ENCODE measurements at regions not wholly inside any gene's neighbourhood (a gene's known extent, or its start where the extent isn't known, plus 50 kb on each side); places are given as distances from the start of the nearest gene placed in this dataset.
A peak's percentile ranks its signal among the peaks of the same experiment; 100 is the strongest.
"Not testable (repeated sequence)": the region's sequence is repeated elsewhere in the genome, so short reads cannot be mapped to it uniquely, and the experiment has no call there.

DNA sequence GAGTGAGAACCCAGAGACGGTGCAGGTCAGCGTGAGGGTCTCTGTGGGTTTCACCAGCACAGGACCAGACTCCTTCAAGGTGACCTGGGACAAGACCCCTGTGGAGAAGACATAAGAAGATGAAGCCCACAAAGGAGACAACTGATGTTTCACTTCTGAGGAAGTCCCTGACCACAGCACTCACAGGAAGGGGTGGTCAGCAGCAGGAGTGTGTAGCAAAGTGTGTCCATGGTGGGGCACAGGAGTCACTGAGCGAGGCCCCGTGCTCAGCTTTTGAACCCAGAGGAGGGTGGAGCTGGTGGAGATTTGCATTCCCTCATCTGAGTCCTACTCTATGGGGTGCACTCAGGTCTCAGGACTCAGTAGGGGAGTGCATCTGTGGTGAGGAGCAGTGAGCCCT lies 775.2 kb downstream of the TMEM121 start:
- H4K20me1 ChIP-seq (ENCODE audit: control insufficient read depth, insufficient read depth, low read length, poor library complexity, severe bottlenecking); H3K27me3 Mint-ChIP-seq; H3K9ac ChIP-seq (ENCODE audit: low read length); H3K4me3 Mint-ChIP-seq; H3K79me2 ChIP-seq (ENCODE audit: control insufficient read depth, insufficient read depth, low read length); H3K4me2 ChIP-seq (replicated peaks; ENCODE audit: low read depth, low read length, poor library complexity, severe bottlenecking); H3K27ac ChIP-seq (ENCODE audit: low read length in 2 of 2); H3K27ac Mint-ChIP-seq; H3K36me3 ChIP-seq (replicated peaks in 1 of 2; ENCODE audit: control extremely low read depth in 1 of 2, control insufficient read depth in 1 of 2, extremely low read depth in 1 of 2, insufficient read depth in 2 of 2, low read length in 1 of 2); DNase-seq; H3K27me3 ChIP-seq (replicated peaks in 1 of 4; ENCODE audit: control extremely low read depth in 1 of 4, control insufficient read depth in 3 of 4, insufficient read depth in 4 of 4, low read length in 3 of 4); intact Hi-C loops (cut with micrococcal nuclease); H2AFZ ChIP-seq (ENCODE audit: insufficient read depth, low read depth, low read length, poor library complexity, severe bottlenecking); POLR2A ChIA-PET; H3K4me3 ChIP-seq (ENCODE audit: control extremely low read depth in 1 of 5, extremely low read depth in 1 of 5, insufficient read depth in 1 of 5, low read depth in 2 of 5, low read length in 4 of 5); H3K9me3 Mint-ChIP-seq (ENCODE audit: insufficient read depth); H3K9me3 ChIP-seq (ENCODE audit: control extremely low read depth in 1 of 3, control insufficient read depth in 2 of 3, insufficient read depth in 1 of 3, low read length in 2 of 3); ATAC-seq (ENCODE audit: low read depth): not testable (repeated sequence)
- H3K4me1 ChIP-seq (ENCODE audit: control insufficient read depth in 2 of 2, insufficient read depth in 2 of 2, low read length in 2 of 2) = peaks cover 20 to 21% of the 10 kb centered on the region in 2 donors
- CTCF ChIA-PET = interaction anchor here (1.3 kb wide), 1 partner anchor 23 kb away, joined by 4 read pairs; no protein-coding TSS in a partner anchor
- H3K4me1 Mint-ChIP-seq = peaks cover 38% of the 10 kb centered on the region
- WGBS (ENCODE audit: insufficient coverage) = 23% methylated on average over 2 of the region's 4 CpGs

DNA sequence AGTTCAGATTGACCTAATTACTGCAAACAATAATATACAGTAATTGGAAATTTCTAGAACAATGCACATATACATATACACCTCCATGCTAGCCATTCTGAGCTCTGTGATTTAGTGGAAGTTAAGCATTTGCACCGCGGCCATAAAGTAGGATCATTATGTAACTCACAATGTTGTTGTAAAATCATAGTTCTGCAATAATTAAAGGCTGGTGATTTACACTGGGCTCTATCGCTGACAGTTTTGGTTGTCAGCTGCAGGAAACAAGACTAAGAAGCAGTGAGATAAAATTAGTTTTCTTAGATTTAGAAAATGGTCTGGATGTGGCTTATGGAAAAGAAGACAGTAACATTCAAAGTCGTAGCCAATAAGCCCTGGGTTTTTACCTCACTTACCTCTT lies 776.3 kb downstream of the TMEM121 start:
- Histone ChIP-seq H3K4me3 (ENCODE audit: control extremely low read depth in 1 of 5, extremely low read depth in 1 of 5, insufficient read depth in 1 of 5, low read depth in 2 of 5, low read length in 4 of 5) (no peak overlapping the region), H3K4me1 (ENCODE audit: control insufficient read depth in 2 of 2, insufficient read depth in 2 of 2, low read length in 2 of 2) (peaks cover 20 to 21% of the 10 kb centered on the region in 2 donors), H3K27ac (ENCODE audit: low read length in 2 of 2) (no peak overlapping the region), H4K20me1 (ENCODE audit: control insufficient read depth, insufficient read depth, low read length, poor library complexity, severe bottlenecking) (no peaks in the 10 kb centered on the region), H3K9ac (ENCODE audit: low read length) (no peak overlapping the region), H2AFZ (ENCODE audit: insufficient read depth, low read depth, low read length, poor library complexity, severe bottlenecking) (no peak overlapping the region), H3K4me2 (replicated peaks; ENCODE audit: low read depth, low read length, poor library complexity, severe bottlenecking) (peak overlapping the region; percentile 19), H3K79me2 (ENCODE audit: control insufficient read depth, insufficient read depth, low read length) (no peaks in the 10 kb centered on the region), H3K9me3 (ENCODE audit: control extremely low read depth in 1 of 3, control insufficient read depth in 2 of 3, insufficient read depth in 1 of 3, low read length in 2 of 3) (no peaks in the 10 kb centered on the region), H3K36me3 (replicated peaks in 1 of 2; ENCODE audit: control extremely low read depth in 1 of 2, control insufficient read depth in 1 of 2, extremely low read depth in 1 of 2, insufficient read depth in 2 of 2, low read length in 1 of 2) (no peaks in the 10 kb centered on the region), H3K27me3 (replicated peaks in 1 of 4; ENCODE audit: control extremely low read depth in 1 of 4, control insufficient read depth in 3 of 4, insufficient read depth in 4 of 4, low read length in 3 of 4) (peaks cover 0 to 2% (median 0%) of the 10 kb centered on the region in 4 experiments)
- ATAC-seq (ENCODE audit: low read depth) (no peak), DNase-seq (no peak)
- POLR2A ChIA-PET = no interaction called here
- peaks cover 5% of the 10 kb centered on the region for H3K27me3 Mint-ChIP-seq
- intact Hi-C loops (cut with micrococcal nuclease) = no loop called here
- CTCF ChIA-PET = interaction anchor here (1.3 kb wide), 1 partner anchor 24 kb away, joined by 4 read pairs; no protein-coding TSS in a partner anchor
- WGBS (ENCODE audit: insufficient coverage) = 20% methylated on average over 1 of the region's 4 CpGs
- H3K27ac Mint-ChIP-seq = no peak overlapping the region
- H3K4me3 Mint-ChIP-seq = no peak overlapping the region
- H3K4me1 Mint-ChIP-seq = peaks cover 38% of the 10 kb centered on the region
- TF ChIP-seq, protein P1, sequence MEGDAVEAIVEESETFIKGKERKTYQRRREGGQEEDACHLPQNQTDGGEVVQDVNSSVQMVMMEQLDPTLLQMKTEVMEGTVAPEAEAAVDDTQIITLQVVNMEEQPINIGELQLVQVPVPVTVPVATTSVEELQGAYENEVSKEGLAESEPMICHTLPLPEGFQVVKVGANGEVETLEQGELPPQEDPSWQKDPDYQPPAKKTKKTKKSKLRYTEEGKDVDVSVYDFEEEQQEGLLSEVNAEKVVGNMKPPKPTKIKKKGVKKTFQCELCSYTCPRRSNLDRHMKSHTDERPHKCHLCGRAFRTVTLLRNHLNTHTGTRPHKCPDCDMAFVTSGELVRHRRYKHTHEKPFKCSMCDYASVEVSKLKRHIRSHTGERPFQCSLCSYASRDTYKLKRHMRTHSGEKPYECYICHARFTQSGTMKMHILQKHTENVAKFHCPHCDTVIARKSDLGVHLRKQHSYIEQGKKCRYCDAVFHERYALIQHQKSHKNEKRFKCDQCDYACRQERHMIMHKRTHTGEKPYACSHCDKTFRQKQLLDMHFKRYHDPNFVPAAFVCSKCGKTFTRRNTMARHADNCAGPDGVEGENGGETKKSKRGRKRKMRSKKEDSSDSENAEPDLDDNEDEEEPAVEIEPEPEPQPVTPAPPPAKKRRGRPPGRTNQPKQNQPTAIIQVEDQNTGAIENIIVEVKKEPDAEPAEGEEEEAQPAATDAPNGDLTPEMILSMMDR (IDR thresholded peaks at IDR 0.05) = no peak
- no peak for TF ChIP-seq EZH2 (IDR thresholded peaks at IDR 0.05; ENCODE audit: borderline replicate concordance, insufficient read depth, low read depth, low read length, poor library complexity, severe bottlenecking)
- no peaks in the 10 kb centered on the region for H3K9me3 Mint-ChIP-seq (ENCODE audit: insufficient read depth)
